ENCODE measurements at regions not wholly inside any gene's neighbourhood (a gene's known extent, or its start where the extent isn't known, plus 50 kb on each side); places are given as distances from the start of the nearest gene placed in this dataset.
"Not testable (repeated sequence)": the region's sequence is repeated elsewhere in the genome, so short reads cannot be mapped to it uniquely, and the experiment has no call there.

DNA sequence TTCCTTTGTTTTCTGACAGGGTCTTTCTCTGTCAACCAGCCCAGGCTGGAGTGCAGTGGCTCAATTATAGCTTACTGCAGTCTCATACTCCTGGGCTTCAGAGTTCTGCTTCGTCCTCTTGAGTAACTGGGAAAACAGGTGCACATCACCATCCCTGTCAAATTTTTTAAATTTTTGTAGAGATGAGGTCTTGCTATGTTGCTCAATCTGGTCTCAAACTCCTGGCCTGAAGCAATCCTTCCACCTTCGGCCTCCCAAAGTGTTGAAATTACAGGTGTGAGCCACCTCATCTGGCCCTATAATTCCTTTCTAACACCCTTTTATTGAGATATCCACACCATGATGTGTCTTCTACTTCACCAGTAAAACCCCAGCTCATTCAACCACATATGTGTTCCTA lies 341.6 kb upstream of the PCSK5 start:
- no peak for DNase-seq

DNA sequence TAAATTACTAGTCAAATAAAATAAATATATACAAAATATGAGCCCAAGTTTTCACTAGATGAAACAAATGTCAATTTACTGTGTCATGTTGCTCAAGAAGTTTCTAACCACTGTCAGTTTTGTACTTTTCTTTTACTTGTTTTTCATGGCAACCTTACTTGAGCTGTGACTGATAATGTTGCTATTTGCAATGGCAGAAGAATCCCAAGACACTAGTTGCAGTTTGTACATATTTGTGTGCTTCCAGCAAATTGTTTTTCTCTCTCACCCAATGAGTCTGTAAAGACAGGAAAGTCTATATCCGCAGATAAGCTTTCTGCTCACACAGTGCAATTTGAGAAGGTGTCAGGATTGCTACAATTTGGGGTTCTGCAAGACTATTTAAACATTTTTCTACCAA lies 338.6 kb upstream of the PCSK5 start:
- DNase-seq = no peak

DNA sequence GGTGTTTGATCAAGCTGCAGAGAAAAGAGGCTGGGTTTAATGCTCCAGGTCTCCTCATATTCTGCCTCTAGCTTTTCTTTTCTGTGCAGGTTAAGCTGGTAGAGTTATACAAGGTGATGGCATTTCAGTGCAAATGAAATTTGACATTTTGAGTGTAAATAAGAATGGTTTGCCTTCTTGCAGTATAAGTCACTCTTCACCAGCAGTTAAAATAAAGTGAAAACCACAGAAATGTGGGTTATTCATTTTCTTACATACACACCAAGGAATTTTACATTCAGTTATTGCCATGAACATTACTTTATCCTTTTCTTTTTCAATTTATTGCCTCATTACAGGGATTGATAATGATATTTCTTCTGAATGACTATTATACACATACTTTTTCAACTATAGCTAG lies 337.5 kb upstream of the PCSK5 start:
- DNase-seq = no peak

DNA sequence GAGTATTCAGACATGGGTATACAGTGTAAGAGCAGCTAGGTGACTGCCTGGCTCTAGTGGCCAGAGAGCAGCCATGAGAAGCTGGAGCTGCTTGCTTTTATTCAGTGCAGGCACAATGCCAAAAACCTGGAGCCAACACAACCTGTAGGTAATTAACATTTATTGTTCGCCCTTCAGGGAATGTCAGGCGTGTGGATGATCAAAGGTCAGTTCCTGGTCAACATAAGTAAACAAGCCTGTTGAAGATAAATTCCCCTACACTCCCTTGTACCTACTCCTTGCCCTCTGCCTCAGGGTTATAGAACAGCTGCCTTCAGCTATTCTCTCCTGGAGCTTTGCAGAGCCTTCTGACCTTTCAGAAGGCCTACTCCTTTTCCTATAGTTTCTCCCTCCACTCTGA lies 323.7 kb upstream of the PCSK5 start:
- DNase-seq = not testable (repeated sequence)

DNA sequence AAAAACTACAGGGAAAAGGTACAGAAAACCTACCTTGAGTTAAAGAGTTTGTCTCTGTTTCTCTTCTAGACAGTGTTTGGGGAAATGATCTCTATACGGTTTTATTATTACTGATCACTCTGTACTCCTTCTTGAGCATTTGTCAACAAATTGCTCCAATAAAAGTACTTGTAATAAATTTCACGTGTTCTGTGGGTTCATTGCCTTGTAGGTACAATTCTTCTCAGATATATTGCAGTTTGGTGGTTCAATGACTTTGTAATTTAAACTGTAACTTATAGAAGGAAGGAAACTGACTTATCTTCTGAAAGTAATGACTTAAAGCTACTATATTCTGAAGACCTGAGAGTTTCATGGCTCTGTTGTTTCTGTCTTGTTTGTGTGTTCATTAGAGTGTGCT lies 319.9 kb upstream of the PCSK5 start:
- no peak for DNase-seq

DNA sequence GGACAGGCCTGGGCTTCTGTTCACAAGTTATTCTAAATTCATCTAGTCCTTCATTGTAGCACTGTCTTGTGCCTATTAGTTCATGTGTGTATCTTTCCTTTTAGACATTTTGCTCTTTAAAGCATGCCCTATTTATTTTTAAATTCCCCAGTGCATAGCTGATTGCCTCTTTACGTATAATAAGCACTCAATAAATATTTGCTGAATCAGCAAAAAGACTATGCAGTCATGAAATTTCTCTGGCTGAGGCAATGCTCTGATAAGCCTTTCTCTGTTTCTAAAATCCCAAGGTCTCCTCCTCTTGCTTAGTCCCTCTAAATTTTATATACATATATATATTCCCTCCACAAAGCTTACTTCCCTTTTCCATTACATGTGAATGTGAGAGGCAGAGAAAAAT lies 315.9 kb upstream of the PCSK5 start:
- no peak for DNase-seq

DNA sequence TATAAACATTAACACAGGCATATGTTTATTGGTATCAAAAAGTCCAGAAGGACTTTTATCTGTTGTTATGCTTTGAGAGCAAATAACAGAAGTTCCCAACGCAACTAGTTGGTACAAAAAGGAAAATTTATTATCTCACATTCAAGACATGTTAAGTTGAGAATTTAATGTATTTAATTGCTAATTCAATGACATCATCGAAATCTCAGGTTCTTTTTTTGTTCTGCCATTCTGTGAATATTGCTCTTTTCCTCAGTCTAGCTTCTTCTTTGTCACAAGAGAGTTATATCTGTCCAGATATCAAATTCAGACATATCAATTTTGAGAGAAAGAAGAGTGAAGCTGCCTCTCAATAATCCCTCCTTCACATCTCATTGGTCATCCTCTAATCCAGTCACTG lies 307.6 kb upstream of the PCSK5 start:
- no peak for DNase-seq

DNA sequence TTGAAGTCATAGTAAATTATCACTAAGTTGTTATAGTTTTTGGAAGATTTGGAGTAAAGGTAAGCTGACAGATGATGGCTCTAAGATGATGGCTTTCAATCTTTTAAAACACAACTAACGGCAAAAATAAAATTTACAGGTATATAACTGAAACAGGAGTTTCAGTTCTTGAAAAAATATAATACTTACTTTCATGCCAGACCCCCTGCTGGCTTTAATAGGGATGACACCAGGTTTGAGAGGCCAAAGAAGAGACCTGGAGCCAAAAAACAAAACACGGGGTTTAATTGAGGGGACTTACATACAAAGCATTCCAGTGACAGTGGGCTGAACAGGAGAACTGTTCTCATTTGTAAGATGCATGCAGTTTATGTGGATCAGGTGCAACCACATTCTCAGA lies 301.7 kb upstream of the PCSK5 start:
- no peak for DNase-seq

DNA sequence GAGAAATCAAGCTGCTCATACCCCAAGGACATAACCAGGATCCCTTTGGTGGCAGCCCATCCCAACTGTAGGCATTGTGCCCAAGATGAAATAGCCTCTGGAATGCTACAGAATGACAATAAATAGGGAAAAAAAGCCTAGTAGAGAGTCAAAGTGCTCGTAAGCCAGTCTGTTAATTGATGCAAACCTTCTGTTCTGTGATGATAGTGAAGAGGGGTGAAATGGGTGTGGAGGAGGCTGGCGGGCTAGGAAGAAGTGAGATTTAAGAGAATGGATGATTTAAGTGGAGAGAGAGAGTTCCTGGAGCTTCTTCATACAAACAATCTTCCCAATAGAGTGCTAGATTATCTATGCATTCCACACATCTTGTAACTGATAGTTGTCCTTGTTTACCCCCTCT lies 301.0 kb upstream of the PCSK5 start:
- no peak for DNase-seq

DNA sequence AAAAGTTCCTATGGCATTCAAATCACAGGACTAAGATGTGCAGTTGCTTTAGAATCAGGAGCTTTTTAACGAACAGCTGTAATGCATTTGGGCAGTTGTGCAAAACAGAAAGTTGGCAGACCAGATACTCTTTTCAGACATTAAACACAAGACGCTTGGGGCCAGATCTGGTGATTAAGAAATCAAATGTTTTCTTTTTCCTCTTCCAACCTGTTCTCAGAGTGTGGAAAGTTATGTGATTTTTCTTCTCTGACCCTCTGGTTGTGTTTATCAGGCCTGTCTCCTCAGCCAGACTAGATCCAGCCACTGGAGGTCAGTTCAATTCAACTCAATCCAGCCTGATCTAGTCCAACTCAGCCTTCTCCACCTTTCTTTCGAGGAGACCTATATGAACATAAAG lies 298.5 kb upstream of the PCSK5 start:
- DNase-seq = no peak

DNA sequence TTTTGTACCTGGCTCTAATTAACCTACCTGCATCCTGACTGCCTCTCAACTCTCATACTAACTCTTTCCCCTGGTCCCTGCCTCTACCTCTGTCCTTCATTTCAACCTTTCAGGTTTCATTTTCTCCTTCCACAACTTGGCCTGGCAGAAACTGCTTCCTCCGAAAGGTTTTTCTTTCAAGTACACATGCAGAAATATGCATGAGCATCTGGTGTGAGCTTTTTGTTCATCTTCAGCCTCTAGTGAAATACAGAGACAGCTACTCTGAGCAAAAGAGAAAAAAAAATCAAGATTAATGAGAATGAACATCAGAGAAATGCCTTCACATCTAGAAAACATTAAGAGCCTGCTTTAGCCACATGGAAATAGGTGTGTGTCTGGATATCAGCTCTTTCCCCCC lies 297.9 kb upstream of the PCSK5 start:
- DNase-seq = no peak

DNA sequence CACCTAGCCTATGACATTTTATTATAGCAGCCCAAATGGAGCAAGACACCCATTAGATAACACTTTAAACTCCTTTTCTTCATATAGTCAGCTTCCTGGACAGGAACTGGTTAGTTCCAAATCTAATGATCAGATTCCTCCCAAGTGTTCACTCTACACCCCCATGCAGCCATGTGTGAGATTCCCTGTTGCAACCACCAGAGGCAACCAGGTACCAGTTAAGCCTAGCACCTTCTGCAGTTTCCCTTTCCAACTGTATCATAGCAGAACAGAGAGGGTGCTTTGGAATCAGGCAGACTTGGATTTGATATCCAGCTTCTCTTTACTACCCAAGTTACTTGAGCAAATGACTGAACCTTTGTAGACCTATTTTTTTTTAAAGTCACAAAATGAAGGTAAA lies 296.6 kb upstream of the PCSK5 start:
- no peak for DNase-seq

DNA sequence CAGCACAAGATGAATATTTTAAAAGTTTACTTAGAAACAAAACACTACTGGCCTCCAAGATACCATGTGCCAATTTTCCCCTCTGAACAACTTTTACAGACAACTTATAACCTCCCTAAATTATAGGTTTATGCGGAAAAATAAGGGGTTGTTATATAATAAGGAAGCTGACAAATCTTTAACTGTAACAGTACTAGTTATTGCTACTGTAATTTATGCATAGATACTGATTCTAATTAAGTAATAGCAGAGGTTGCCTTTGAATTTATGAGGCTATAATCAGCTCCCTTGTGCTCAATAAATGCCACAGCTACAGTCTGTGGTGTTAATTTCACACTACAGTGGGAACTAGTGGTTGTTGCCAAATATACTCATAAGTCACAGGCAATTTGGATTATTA lies 291.3 kb upstream of the PCSK5 start:
- DNase-seq = no peak

DNA sequence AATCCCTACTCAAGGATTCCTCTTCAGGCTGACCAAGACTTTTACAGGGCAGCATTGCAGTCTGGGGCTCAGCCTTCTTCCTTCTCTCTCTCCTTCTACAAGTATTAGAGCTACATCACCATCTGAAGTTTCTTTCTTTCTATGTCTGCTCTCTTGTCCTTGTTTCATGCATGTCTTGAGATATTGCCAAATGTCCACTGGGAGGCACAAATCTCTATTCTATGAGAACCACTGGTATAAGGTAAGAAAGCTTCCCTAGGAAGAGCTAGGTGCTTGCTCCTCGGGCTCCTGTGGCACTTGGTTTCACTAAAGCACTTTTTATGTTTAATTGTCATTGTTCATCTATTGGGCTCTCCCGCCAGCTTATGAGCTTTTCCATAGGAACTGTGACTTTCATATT lies 289.2 kb upstream of the PCSK5 start:
- no peak for DNase-seq

DNA sequence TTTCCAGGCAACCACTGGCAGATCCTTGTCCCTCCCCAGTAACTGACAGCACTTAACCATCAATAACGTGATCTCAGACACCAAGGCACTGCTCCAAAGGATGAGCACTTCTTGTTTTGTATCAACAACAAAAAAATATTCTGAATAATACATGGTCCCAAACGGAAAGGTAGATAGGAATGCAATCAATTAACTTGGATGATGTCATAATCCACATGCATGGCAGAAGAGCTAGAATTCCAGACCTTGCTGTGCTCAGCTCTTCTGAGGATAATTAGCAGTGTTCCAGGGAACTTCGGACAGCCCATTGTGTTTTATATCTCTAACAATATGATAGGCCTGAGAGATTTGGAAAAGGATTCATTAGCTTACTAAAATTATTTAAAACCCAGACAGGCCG lies 288.4 kb upstream of the PCSK5 start:
- DNase-seq = no peak

DNA sequence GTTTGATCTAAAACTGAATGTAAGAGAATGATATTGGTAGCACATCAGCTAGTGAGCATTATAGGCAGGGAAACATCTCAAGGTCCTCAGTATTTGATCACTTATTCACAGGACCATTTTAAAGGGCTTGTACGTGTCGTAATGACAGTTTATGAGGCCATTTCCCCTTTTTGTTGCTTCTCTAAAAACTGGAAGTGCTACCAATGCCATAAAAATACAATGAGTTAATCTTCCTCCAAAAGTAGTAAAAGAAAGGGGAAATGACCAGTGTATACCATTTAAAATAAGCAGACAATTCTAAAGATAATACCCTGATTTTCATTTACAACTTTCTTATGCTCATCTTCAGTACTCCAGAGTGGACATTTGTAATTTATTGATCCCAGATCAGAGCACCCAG lies 285.8 kb upstream of the PCSK5 start:
- no peak for DNase-seq

DNA sequence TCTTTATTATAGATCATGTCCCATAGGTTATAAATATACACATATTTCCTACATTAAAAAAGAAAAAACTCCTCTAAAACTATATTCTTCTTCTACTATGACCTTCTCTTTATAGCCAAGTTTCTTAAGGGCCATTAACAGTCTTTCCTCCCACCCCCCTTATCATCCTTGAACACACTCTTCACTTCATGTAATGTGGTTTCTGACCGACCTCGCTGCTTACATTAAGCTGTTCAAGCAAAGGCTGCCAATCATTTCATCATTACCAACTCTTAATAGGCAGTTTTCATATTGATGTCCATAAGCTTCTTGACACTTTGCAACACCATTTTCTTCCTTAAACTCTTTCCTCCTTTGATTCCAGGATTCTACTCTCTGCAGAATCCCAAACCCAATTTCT lies 283.0 kb upstream of the PCSK5 start:
- no peak for DNase-seq

DNA sequence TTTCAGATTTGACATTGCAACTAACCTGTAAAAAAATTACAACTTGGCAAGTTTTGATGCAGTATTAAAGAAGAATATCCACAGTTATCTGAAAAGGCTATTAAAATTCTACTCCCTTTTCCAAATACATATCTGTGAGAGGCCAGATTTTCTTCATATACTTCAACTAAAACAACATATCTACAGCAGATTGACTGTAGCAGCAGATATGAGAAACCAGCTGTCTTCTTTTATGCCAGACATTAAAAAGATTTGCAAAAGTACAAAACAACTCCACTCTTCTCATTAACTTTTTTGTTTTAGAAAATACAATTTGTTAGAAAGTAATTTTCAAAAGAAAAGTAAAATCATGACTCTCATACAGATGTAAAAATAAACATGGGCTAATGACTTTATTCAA lies 281.1 kb upstream of the PCSK5 start:
- no peak for DNase-seq

DNA sequence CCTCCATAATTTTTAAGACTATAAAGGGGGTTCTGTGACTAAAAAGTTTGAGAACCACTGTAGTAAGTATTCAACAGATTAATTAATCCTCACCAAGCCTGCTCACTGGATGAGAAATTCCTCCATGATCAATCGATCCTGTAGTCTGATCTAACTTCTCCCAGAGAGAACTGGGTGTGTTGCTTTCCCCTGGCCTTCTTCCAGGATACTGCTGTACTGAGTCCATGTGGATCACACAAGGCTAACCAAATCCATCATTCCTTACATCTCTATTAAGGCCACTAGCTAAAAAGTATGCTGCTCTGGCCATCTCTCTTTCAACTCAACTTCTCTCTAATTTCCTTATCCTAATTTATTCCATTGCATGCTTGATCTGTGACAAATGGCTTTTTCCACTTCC lies 280.2 kb upstream of the PCSK5 start:
- DNase-seq = no peak

DNA sequence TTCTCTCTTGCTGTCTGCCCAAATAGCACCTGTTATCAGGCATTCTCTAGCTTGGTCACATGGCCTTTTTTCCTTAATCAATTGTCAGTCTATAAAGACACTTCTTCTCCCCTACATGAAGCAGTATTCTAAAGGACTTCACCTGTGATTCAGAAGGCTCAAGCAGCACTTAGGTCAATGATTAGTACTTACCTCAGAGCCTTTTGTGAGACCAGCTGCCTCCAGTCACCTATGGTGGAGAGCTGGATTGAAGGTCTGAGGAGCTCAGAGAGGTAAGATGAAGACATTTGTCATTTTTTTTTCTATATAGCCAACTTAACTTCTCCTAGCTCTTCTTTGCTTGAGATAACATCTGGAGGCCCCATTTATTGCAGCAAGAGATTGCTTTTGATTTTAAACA lies 278.3 kb upstream of the PCSK5 start:
- DNase-seq = no peak

DNA sequence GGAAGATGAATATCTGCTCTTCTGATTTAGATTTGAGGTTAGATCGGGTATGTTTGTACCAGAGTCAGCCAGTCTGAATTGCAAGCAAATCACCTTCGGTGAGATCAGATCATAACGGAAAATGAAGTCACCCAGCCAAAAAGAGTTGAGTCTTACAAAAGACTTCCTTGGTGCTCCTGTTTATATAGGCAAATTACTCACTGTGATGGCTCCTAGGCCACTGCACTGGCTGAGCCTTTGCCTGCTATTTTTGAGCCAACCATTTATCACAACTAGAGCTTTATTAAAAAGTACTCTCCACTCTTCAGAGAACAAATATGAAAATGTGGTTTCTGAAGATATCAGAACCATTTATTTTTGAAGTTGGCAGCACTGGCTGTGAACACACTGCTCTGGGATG lies 277.7 kb upstream of the PCSK5 start:
- DNase-seq = no peak

DNA sequence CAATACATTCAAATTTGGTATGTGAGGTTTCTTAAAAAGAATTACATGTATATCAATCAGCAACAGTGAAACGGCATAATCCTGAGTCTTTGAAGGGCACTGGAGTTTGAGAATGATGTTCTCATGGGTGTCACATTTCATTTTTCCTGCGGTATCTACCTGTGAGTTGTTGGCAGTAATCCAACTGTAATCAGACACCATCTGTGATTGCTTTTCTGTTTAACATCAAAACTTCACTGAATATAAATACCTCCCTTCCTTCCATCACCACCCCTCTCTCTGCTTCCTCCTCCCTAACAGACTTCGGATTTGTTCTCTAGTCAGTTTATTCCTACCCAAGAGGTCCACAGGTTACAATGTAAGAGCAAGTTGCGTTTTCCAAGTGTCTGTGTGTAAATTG lies 275.2 kb upstream of the PCSK5 start:
- no peak for DNase-seq

DNA sequence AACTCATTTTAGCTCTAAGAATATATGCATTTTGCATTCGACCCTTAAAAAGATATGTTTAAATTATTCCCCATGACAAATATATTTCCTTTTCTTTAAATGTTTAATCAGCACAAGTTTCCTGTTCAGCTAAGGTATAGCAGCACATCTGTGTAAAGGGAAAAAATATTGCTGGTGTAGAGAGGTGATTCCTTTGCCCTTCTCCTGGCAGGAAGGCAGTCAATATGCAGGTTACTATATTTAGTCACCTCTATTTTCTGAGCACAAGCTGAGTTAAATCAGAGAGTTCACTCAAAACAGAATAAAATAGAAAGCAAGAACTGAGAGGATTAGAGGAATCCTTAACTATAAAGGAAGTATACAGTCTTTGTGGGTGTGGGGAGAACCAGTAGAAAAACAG lies 274.4 kb upstream of the PCSK5 start:
- DNase-seq = no peak

DNA sequence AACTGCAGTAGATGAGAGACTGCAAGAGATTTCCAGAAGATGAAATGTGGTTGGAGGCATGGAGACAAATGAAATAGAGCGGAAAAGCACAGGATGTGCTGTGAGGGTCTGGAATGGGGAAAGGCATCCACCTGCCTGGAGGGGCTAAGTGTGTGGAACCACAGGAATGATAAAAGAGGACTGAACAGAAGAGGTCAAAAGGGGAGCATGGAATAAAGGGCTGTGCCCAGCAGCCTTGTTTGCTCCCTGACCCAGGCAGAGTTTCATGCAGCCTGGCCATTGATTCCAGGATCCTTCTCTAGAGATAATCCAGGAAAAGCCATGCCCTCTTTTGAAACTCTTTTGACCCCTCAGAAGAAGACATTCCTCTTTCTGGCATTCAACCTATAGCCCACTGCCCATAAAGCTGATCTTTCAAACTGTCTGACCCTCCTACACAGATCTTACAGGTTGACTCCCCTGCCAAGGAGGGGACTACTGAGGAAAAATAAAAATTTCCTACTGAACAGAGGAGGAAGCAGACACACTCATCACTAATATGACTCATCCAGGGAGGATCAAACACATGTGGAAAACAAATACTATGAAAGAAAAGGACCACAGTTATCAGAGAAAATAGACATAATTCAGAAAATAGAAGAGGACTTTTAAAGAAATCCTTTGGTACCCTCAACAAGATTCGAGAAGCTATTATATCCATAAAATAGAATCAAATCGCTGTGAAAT lies 273.5 kb upstream of the PCSK5 start:
- DNase-seq = no peak

DNA sequence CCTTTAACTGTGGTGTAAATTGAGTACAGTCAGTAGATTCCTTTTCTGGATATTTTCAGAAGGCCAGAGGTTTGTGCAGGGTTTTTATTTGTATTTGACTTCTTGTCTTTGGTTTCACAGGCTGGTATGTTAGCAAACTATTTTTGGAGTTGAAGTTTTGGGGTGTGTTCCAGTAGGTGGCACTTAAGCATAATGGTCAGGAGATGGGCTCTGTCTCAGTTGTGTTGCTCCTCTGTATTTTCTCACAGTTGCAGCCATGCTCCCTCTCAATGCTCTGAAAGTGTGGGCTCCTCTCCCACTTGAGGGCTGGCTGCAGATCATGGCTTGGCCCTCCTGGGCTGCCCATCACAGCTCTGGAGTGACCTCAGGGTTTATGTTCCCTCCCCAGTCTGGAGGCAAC lies 267.0 kb upstream of the PCSK5 start:
- DNase-seq = no peak

DNA sequence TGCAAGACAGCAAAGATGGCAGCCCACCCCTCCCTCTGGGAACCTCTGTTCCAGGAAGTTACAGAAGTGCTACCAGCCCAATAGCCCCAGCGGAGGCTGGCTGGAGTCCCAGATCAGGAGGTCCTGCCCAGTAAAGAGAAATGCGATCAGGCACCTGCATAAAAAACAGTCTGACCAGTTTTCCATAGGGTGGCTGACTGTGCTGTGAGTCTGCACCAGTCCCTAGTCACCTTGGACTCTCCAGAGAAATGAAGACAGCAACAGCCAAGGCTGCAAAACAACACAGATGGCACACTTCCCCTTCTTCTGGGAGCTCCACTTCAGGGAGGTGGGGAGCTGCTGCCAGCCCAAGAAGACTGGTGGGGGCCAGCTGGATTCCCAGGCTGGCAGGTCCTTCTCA lies 265.5 kb upstream of the PCSK5 start:
- no peak for DNase-seq

Measured in stimulated activated CD4-positive, alpha-beta T cell treated with anti-CD3 and anti-CD28 coated beads, Interleukin-4, amount 100 ng/mL, for 1 hour (primary cell).